Progenitor cell of endocrine pancreas (in vitro differentiated cells): ENCODE measurements at regions not wholly inside any gene's neighbourhood (a gene's known extent, or its start where the extent isn't known, plus 50 kb on each side); places are given as distances from the start of the nearest gene placed in this dataset.

ENCODE experiments used
- DNase-seq: peaks from one replicate; pipeline ENCODE4 v3.0.0; 2021; ENCODE audit warnings: low spot score; ENCODE audit not compliant: unreplicated experiment
- H3K27ac Mint-ChIP-seq: 2 replicates; pipeline ENCODE4 v1.8.0; 2021; ENCODE audit warnings: mild to moderate bottlenecking, moderate library complexity, mixed read lengths
- H3K27me3 Mint-ChIP-seq: 2 replicates; pipeline ENCODE4 v1.8.0; 2021; ENCODE audit warnings: mixed read lengths
- H3K36me3 Mint-ChIP-seq: 2 replicates; pipeline ENCODE4 v1.8.0; 2022; ENCODE audit warnings: mixed read lengths; ENCODE audit not compliant: insufficient read depth
- H3K4me1 Mint-ChIP-seq: 2 replicates; pipeline ENCODE4 v1.8.0; 2021; ENCODE audit warnings: low read depth, mixed read lengths
- H3K4me3 Mint-ChIP-seq: 2 replicates; pipeline ENCODE4 v1.8.0; 2021; ENCODE audit warnings: low read depth, mild to moderate bottlenecking, moderate library complexity, mixed read lengths
- H3K9me3 Mint-ChIP-seq: 2 replicates; pipeline ENCODE4 v1.8.0; 2021; ENCODE audit warnings: low read depth, mixed read lengths
- CTCF ChIP-seq: fragments of 200-600 bp; sonication (generic); IDR thresholded peaks from one replicate; pipeline ENCODE4 v1.5.0; 2021; ENCODE audit warnings: antibody characterized with exemption, mild to moderate bottlenecking; ENCODE audit not compliant: unreplicated experiment

- TF ChIP-seq CTCF, result no peak
- H3K4me1 Mint-ChIP-seq, result peaks cover 17% of the 10 kb centered on the region
- DNase-seq, result no peak
- peaks cover 42% of the 10 kb centered on the region for H3K27me3 Mint-ChIP-seq
- H3K36me3 Mint-ChIP-seq, result no peaks in the 10 kb centered on the region
- H3K27ac Mint-ChIP-seq, result peak overlapping the region; percentile 83
- H3K4me3 Mint-ChIP-seq, result no peak overlapping the region
- no peaks in the 10 kb centered on the region for H3K9me3 Mint-ChIP-seq
Measured at GRCh38 chr2:120546048-120546864, 189.4 kb upstream of the GLI2 start.

- peaks cover 45% of the 10 kb centered on the region for H3K27me3 Mint-ChIP-seq
- no peaks in the 10 kb centered on the region for H3K9me3 Mint-ChIP-seq
- TF ChIP-seq CTCF, result no peak
- DNase-seq, result no peak
- H3K4me3 Mint-ChIP-seq, result no peak overlapping the region
- no peaks in the 10 kb centered on the region for H3K36me3 Mint-ChIP-seq
- peaks cover 17% of the 10 kb centered on the region for H3K4me1 Mint-ChIP-seq
- no peak overlapping the region for H3K27ac Mint-ChIP-seq
Measured at GRCh38 chr2:120546865-120547390, 188.7 kb upstream of the GLI2 start.

- Mint-ChIP-seq H3K27ac (no peak overlapping the region), H3K4me1 (peaks cover 18% of the 10 kb centered on the region), H3K4me3 (no peak overlapping the region), H3K9me3 (no peaks in the 10 kb centered on the region), H3K36me3 (no peaks in the 10 kb centered on the region), H3K27me3 (peaks cover 44% of the 10 kb centered on the region)
- DNase-seq, result no peak
- no peak for TF ChIP-seq CTCF
Measured at GRCh38 chr2:120547662-120548061, 188.0 kb upstream of the GLI2 start.

DNA sequence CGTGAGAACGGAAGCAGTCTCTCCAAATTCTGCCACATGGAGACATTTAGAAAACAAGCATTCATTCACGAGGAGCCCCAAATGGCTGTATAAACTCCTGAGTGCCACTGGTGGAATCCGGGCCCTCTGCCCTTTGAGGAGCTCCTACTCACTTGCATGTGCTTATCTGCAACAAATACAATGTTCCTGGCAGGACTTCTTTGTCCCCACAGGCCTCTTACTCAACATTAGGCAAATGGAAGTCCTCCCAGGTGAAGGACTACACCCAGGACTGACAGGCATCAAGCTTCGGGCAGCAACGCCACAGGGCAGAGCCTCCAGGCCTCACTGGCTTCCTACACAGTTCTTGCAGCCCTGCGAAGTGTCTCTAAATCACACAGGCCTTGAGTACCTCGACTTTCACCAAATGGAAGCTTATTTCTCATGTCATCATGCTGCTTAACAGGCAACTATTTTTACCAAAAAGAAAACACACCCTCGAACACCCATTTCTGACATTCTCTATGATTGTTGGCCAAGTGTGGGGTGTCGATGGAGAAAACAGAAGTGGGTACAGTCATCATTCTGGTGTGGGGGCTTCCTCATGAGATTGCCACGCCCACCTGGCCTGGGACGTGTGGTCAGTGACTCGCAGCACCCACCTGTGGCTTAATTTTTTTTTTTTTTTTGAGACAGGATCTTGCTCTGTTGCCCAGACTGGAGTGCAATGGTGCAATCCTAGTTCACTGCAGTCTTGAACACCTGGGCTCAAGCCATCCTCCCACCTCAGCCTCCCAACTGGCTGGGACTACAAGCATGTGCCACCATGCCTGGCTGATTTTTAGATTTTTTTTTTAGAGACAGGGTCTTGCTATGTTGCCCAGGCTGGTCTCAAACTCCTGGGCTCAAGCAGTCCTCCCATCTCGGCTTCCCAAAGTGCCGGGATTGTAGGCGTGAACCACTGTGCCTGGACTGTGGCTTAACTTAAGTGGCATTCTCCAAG is 186.8 kb upstream of the GLI2 start:
- no peak for DNase-seq
- no peaks in the 10 kb centered on the region for H3K9me3 Mint-ChIP-seq
- peak overlapping the region; percentile 22 for H3K27ac Mint-ChIP-seq
- H3K36me3 Mint-ChIP-seq, result no peaks in the 10 kb centered on the region
- H3K4me1 Mint-ChIP-seq, result peaks cover 23% of the 10 kb centered on the region
- peaks cover 42% of the 10 kb centered on the region for H3K27me3 Mint-ChIP-seq
- TF ChIP-seq CTCF, result no peak
- no peak overlapping the region for H3K4me3 Mint-ChIP-seq

- DNase-seq, result no peak
- Mint-ChIP-seq H3K4me3 (no peak overlapping the region), H3K9me3 (no peaks in the 10 kb centered on the region), H3K27ac (no peak overlapping the region), H3K36me3 (no peaks in the 10 kb centered on the region), H3K27me3 (peaks cover 43% of the 10 kb centered on the region), H3K4me1 (peaks cover 27% of the 10 kb centered on the region)
- TF ChIP-seq CTCF, result no peak
Measured at GRCh38 chr2:120549841-120550240, 185.8 kb upstream of the GLI2 start.
